Chondrocyte (in vitro differentiated cells): ENCODE measurements at regions not wholly inside any gene's neighbourhood (a gene's known extent, or its start where the extent isn't known, plus 50 kb on each side); places are given as distances from the start of the nearest gene placed in this dataset.

Source experiments
- DNase-seq: peaks from one replicate; pipeline ENCODE4 v3.0.0; 2021; ENCODE audit warnings: mixed read lengths, low spot score
- H3K27ac Mint-ChIP-seq: one replicate; pipeline ENCODE4 v1.8.0; 2021; ENCODE audit warnings: mild to moderate bottlenecking, moderate library complexity, mixed read lengths; ENCODE audit not compliant: unreplicated experiment
- H3K27me3 Mint-ChIP-seq: 2 replicates; pipeline ENCODE4 v1.8.0; 2021; ENCODE audit warnings: low read depth, mixed read lengths
- H3K36me3 Mint-ChIP-seq: 2 replicates; pipeline ENCODE4 v1.8.0; 2021; ENCODE audit warnings: low read depth, mixed read lengths
- H3K4me1 Mint-ChIP-seq: 2 replicates; pipeline ENCODE4 v1.8.0; 2021; ENCODE audit warnings: low read depth, mild to moderate bottlenecking, mixed read lengths
- H3K4me3 Mint-ChIP-seq: one replicate; pipeline ENCODE4 v1.8.0; 2021; ENCODE audit warnings: mild to moderate bottlenecking, moderate library complexity, mixed read lengths; ENCODE audit not compliant: unreplicated experiment
- H3K9me3 Mint-ChIP-seq: 2 replicates; pipeline ENCODE4 v1.8.0; 2021; ENCODE audit warnings: low read depth, mixed read lengths
- CTCF ChIP-seq: fragments of 200-600 bp; sonication (generic); IDR thresholded peaks from 2 replicates; pipeline ENCODE4 v1.5.0; 2021; ENCODE audit warnings: antibody characterized with exemption, mild to moderate bottlenecking, moderate library complexity

GRCh38 chr3:56958879-56959278, 101.6 kb upstream of the SPATA12 start:
- Mint-ChIP-seq H3K9me3 (no peaks in the 10 kb centered on the region), H3K27ac (no peak overlapping the region), H3K27me3 (no peaks in the 10 kb centered on the region), H3K4me3 (no peak overlapping the region), H3K36me3 (no peaks in the 10 kb centered on the region), H3K4me1 (no peaks in the 10 kb centered on the region)
- TF ChIP-seq CTCF, result no peak
- DNase-seq, result no peak

DNA sequence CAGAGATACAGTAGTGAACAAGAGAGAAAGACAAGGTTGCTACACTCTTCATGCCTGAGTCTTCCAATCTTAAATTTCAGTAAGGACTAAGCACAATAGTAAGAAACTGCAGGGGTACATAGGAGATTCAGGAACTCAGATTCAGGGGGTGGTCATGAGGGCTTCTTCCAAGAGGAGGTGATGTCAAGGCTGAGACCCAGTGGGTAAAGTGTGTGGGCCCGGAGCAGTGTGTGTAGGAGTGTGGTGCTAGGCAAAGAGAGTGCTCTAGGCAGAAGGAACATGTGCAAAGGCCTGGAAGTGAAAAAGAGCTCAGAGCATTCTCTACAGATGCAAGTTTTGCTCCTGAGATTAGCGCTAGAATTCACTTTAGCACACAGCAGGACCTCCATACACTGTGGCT, 102.9 kb upstream of the SPATA12 start:
- H3K27me3 Mint-ChIP-seq, result no peaks in the 10 kb centered on the region
- DNase-seq, result no peak
- no peak overlapping the region for H3K4me3 Mint-ChIP-seq
- no peak for TF ChIP-seq CTCF
- H3K27ac Mint-ChIP-seq, result no peak overlapping the region
- no peaks in the 10 kb centered on the region for H3K36me3 Mint-ChIP-seq
- H3K9me3 Mint-ChIP-seq, result no peaks in the 10 kb centered on the region
- no peaks in the 10 kb centered on the region for H3K4me1 Mint-ChIP-seq

DNA sequence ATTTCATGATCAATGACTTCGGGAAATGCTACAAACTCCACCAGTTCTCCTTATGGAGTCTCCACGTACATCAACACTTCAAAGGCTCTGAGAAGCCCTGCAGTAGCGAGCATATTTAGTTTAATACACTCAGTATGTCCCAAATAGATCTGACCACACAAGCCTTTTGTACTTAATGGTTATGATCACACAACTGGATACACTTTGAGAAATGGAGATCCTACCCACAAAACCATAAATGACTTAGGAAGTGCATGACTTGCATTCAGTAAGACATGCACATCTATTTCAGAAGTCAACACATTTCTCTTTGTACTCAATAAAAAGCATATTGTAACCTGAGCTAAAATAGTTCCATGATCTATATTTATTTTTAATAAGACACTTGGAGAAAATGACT, 103.6 kb upstream of the SPATA12 start:
- no peak for TF ChIP-seq CTCF
- H3K9me3 Mint-ChIP-seq, result no peaks in the 10 kb centered on the region
- H3K27ac Mint-ChIP-seq, result no peak overlapping the region
- no peak overlapping the region for H3K4me3 Mint-ChIP-seq
- DNase-seq, result no peak
- no peaks in the 10 kb centered on the region for H3K27me3 Mint-ChIP-seq
- no peaks in the 10 kb centered on the region for H3K4me1 Mint-ChIP-seq
- no peaks in the 10 kb centered on the region for H3K36me3 Mint-ChIP-seq

GRCh38 chr3:56955492-56956111, 104.9 kb upstream of the SPATA12 start:
- no peak for TF ChIP-seq CTCF
- DNase-seq, result no peak

GRCh38 chr3:56954125-56954524, 106.3 kb upstream of the SPATA12 start:
- no peak for TF ChIP-seq CTCF
- Mint-ChIP-seq H3K9me3 (no peaks in the 10 kb centered on the region), H3K36me3 (no peaks in the 10 kb centered on the region), H3K27ac (no peak overlapping the region), H3K4me1 (no peaks in the 10 kb centered on the region), H3K27me3 (no peaks in the 10 kb centered on the region), H3K4me3 (no peak overlapping the region)
- no peak for DNase-seq

More at GRCh38 chr3:56955492-56956111, 104.9 kb upstream of the SPATA12 start:
- H3K4me1 Mint-ChIP-seq, result no peaks in the 10 kb centered on the region
- H3K36me3 Mint-ChIP-seq, result no peaks in the 10 kb centered on the region
- H3K9me3 Mint-ChIP-seq, result no peaks in the 10 kb centered on the region
- H3K27ac Mint-ChIP-seq, result no peak overlapping the region
- no peak overlapping the region for H3K4me3 Mint-ChIP-seq
- no peaks in the 10 kb centered on the region for H3K27me3 Mint-ChIP-seq
